NCI-H187 (cell line): ENCODE measurements at regions not wholly inside any gene's neighbourhood (a gene's known extent, or its start where the extent isn't known, plus 50 kb on each side); places are given as distances from the start of the nearest gene placed in this dataset.

Experiments used
- DNase-seq, 2 experiments: peaks; one replicate each; lab custom pipeline; 2025; lab: John Stamatoyannopoulos, UW

- no peak for DNase-seq
Observed at GRCh38 chr5:123876276-123876790, 364.4 kb downstream of the CSNK1G3 start.

- no peak for DNase-seq
Observed at GRCh38 chr5:123875561-123876275, 363.7 kb downstream of the CSNK1G3 start.

GRCh38 chr5:123874600-123875201 is 362.7 kb downstream of the CSNK1G3 start:
- no peak for DNase-seq

- no peak for DNase-seq
Observed at GRCh38 chr5:123873846-123874245, 361.9 kb downstream of the CSNK1G3 start.

- no peak for DNase-seq
Observed at GRCh38 chr5:123871373-123871772, 359.4 kb downstream of the CSNK1G3 start.

GRCh38 chr5:123868881-123869280 is 356.9 kb downstream of the CSNK1G3 start:
- DNase-seq, result no peak

GRCh38 chr5:123868267-123868666 is 356.3 kb downstream of the CSNK1G3 start:
- peak; percentile 7 to 44 for DNase-seq

GRCh38 chr5:123865641-123866040 is 353.7 kb downstream of the CSNK1G3 start:
- no peak for DNase-seq

- DNase-seq, result no peak
Observed at GRCh38 chr5:123864578-123864977, 352.6 kb downstream of the CSNK1G3 start.

- no peak for DNase-seq
Observed at GRCh38 chr5:123858938-123859337, 347.0 kb downstream of the CSNK1G3 start.

GRCh38 chr5:123856766-123857165 is 344.8 kb downstream of the CSNK1G3 start:
- no peak for DNase-seq

- peak in 1 of 2 experiments; percentile 4 for DNase-seq
Observed at GRCh38 chr5:123855609-123856008, 343.6 kb downstream of the CSNK1G3 start.

- DNase-seq, result no peak
Observed at GRCh38 chr5:123845356-123846100, 333.6 kb downstream of the CSNK1G3 start.

- DNase-seq, result no peak
Observed at GRCh38 chr5:123844873-123845272, 332.9 kb downstream of the CSNK1G3 start.

- DNase-seq, result no peak
Observed at GRCh38 chr5:123835421-123835820, 323.4 kb downstream of the CSNK1G3 start.

- DNase-seq, result no peak
Observed at GRCh38 chr5:123830575-123830974, 318.6 kb downstream of the CSNK1G3 start.

GRCh38 chr5:123827811-123828210 is 315.8 kb downstream of the CSNK1G3 start:
- DNase-seq, result no peak

GRCh38 chr5:123819833-123820232 is 307.9 kb downstream of the CSNK1G3 start:
- no peak for DNase-seq

- DNase-seq, result no peak
Observed at GRCh38 chr5:123819386-123819785, 307.4 kb downstream of the CSNK1G3 start.

- DNase-seq, result no peak
Observed at GRCh38 chr5:123817267-123817666, 305.3 kb downstream of the CSNK1G3 start.

- no peak for DNase-seq
Observed at GRCh38 chr5:123814801-123815470, 303.0 kb downstream of the CSNK1G3 start.

GRCh38 chr5:123813937-123814624 is 302.1 kb downstream of the CSNK1G3 start:
- DNase-seq, result peak; percentile 28 to 41
